ENCODE measurements at regions not wholly inside any gene's neighbourhood (a gene's known extent, or its start where the extent isn't known, plus 50 kb on each side); places are given as distances from the start of the nearest gene placed in this dataset.
"Not testable (repeated sequence)": the region's sequence is repeated elsewhere in the genome, so short reads cannot be mapped to it uniquely, and the experiment has no call there.

- no peaks in the 10 kb centered on the region for H3K36me3 ChIP-seq (ENCODE audit: low read depth)
- peaks cover 5% of the 10 kb centered on the region for H3K27me3 ChIP-seq (ENCODE audit: insufficient read depth, poor library complexity, severe bottlenecking)
- DNase-seq (ENCODE audit: low spot score) (no peak), ATAC-seq (ENCODE audit: low read depth) (no peak)
- H3K27ac ChIP-seq (ENCODE audit: poor library complexity, severe bottlenecking) = no peak overlapping the region
- H3K4me3 ChIP-seq (ENCODE audit: severe bottlenecking) = no peak overlapping the region
- no peak for TF ChIP-seq CTCF (IDR thresholded peaks at IDR 0.05; ENCODE audit: poor library complexity, severe bottlenecking)
- no peaks in the 10 kb centered on the region for H3K4me1 ChIP-seq (ENCODE audit: insufficient read depth, poor library complexity, severe bottlenecking)
- H3K9me3 ChIP-seq (ENCODE audit: severe bottlenecking) = no peaks in the 10 kb centered on the region
Observed at GRCh38 chr2:154961676-154962075, 263.2 kb downstream of the KCNJ3 start.

GRCh38 chr2:154960802-154961583 is 262.5 kb downstream of the KCNJ3 start:
- DNase-seq (ENCODE audit: low spot score) = no peak

GRCh38 chr2:154952346-154952980 is 254.0 kb downstream of the KCNJ3 start:
- no peak for DNase-seq (ENCODE audit: low spot score)
- H3K9me3 ChIP-seq (ENCODE audit: severe bottlenecking) = no peaks in the 10 kb centered on the region
- no peak overlapping the region for H3K4me3 ChIP-seq (ENCODE audit: severe bottlenecking)
- H3K27ac ChIP-seq (ENCODE audit: poor library complexity, severe bottlenecking) = no peak overlapping the region
- H3K36me3 ChIP-seq (ENCODE audit: low read depth) = no peaks in the 10 kb centered on the region
- H3K4me1 ChIP-seq (ENCODE audit: insufficient read depth, poor library complexity, severe bottlenecking) = no peaks in the 10 kb centered on the region
- H3K27me3 ChIP-seq (ENCODE audit: insufficient read depth, poor library complexity, severe bottlenecking) = no peaks in the 10 kb centered on the region
- ATAC-seq (ENCODE audit: low read depth) = no peak
- no peak for TF ChIP-seq CTCF (IDR thresholded peaks at IDR 0.05; ENCODE audit: poor library complexity, severe bottlenecking)

More at GRCh38 chr2:154960802-154961583, 262.5 kb downstream of the KCNJ3 start:
- ATAC-seq (ENCODE audit: low read depth) = no peak
- Histone ChIP-seq H3K36me3 (ENCODE audit: low read depth) (no peaks in the 10 kb centered on the region), H3K4me3 (ENCODE audit: severe bottlenecking) (no peak overlapping the region), H3K27ac (ENCODE audit: poor library complexity, severe bottlenecking) (no peak overlapping the region), H3K9me3 (ENCODE audit: severe bottlenecking) (no peaks in the 10 kb centered on the region), H3K4me1 (ENCODE audit: insufficient read depth, poor library complexity, severe bottlenecking) (no peaks in the 10 kb centered on the region), H3K27me3 (ENCODE audit: insufficient read depth, poor library complexity, severe bottlenecking) (peaks cover 5% of the 10 kb centered on the region)
- no peak for TF ChIP-seq CTCF (IDR thresholded peaks at IDR 0.05; ENCODE audit: poor library complexity, severe bottlenecking)

GRCh38 chr2:154947416-154947815 is 248.9 kb downstream of the KCNJ3 start:
- H3K36me3 ChIP-seq (ENCODE audit: low read depth); H3K27ac ChIP-seq (ENCODE audit: poor library complexity, severe bottlenecking); DNase-seq (ENCODE audit: low spot score); H3K4me3 ChIP-seq (ENCODE audit: severe bottlenecking); H3K4me1 ChIP-seq (ENCODE audit: insufficient read depth, poor library complexity, severe bottlenecking); H3K9me3 ChIP-seq (ENCODE audit: severe bottlenecking); H3K27me3 ChIP-seq (ENCODE audit: insufficient read depth, poor library complexity, severe bottlenecking); ATAC-seq (ENCODE audit: low read depth): not testable (repeated sequence)

- Histone ChIP-seq H3K36me3 (ENCODE audit: low read depth) (no peaks in the 10 kb centered on the region), H3K4me1 (ENCODE audit: insufficient read depth, poor library complexity, severe bottlenecking) (no peaks in the 10 kb centered on the region), H3K27me3 (ENCODE audit: insufficient read depth, poor library complexity, severe bottlenecking) (no peaks in the 10 kb centered on the region), H3K4me3 (ENCODE audit: severe bottlenecking) (no peak overlapping the region), H3K9me3 (ENCODE audit: severe bottlenecking) (no peaks in the 10 kb centered on the region), H3K27ac (ENCODE audit: poor library complexity, severe bottlenecking) (no peak overlapping the region)
- TF ChIP-seq CTCF (IDR thresholded peaks at IDR 0.05; ENCODE audit: poor library complexity, severe bottlenecking) = no peak
- ATAC-seq (ENCODE audit: low read depth) (no peak), DNase-seq (ENCODE audit: low spot score) (no peak)
Observed at GRCh38 chr2:154945984-154946383, 247.5 kb downstream of the KCNJ3 start.
